HEK293T (cell line): ENCODE measurements at regions not wholly inside any gene's neighbourhood (a gene's known extent, or its start where the extent isn't known, plus 50 kb on each side); places are given as distances from the start of the nearest gene placed in this dataset.

Experiments used
- ARNT ChIP-seq: fragments of 450-650 bp; IDR thresholded peaks from 2 replicates; pipeline ENCODE4 v1.6.1; 2017; ENCODE audit warnings: mild to moderate bottlenecking
- SUZ12 ChIP-seq: fragments of 450-650 bp; IDR thresholded peaks from 2 replicates; pipeline ENCODE4 v1.6.1; 2016; ENCODE audit warnings: mild to moderate bottlenecking
- TARDBP ChIP-seq: fragments of 450-650 bp; IDR thresholded peaks from 2 replicates; pipeline ENCODE4 v1.6.1; 2016

DNA sequence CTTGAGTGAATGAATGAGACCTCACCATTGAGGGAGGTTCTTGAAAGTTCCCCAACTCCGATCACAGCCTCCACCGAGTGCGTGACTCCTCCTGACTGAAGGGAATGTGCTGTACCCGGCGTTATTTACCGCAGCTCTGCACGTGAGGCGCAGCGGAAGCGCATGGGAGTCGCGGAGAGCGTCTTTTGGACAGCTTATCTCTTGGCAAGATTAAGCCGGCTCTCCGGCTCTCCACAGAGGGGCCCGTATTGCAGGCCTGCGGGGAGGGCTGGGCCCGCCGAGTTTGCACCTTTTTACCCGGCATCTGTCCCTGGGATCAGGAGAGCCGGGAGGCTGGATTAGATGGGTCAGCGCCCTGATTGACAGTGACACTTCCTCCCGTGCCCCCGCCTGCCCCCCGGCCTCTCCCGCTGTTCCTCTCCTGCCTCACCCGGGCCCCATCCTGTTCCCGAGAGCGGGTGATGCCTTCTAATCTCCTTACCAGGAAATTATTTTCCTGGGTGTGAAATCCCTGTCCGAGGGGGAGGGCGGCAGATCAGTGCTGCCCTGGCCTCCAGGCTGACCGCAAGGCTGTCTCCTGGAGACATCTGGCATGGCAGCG, 176.3 kb downstream of the INHBB start:
- TF ChIP-seq SUZ12 = no peak
- TF ChIP-seq TARDBP = no peak
- no peak for TF ChIP-seq ARNT
